IPS-20b (cell line): ENCODE measurements at regions not wholly inside any gene's neighbourhood (a gene's known extent, or its start where the extent isn't known, plus 50 kb on each side); places are given as distances from the start of the nearest gene placed in this dataset.
"Not testable (repeated sequence)": the region's sequence is repeated elsewhere in the genome, so short reads cannot be mapped to it uniquely, and the experiment has no call there.

Experiments used
- H3K27ac ChIP-seq: one replicate; pipeline ENCODE4 v1.5.1; 2013; ENCODE audit warnings: low read length
- H3K27me3 ChIP-seq: 2 replicates; pipeline ENCODE4 v1.6.1; 2013; ENCODE audit warnings: mild to moderate bottlenecking, low read length, inconsistent platforms; ENCODE audit not compliant: insufficient read depth
- H3K36me3 ChIP-seq: 2 replicates; pipeline ENCODE4 v1.6.1; 2013; ENCODE audit warnings: low read depth, mild to moderate bottlenecking, inconsistent platforms, low read length, moderate library complexity; ENCODE audit not compliant: insufficient read depth
- H3K4me1 ChIP-seq: 2 replicates; pipeline ENCODE4 v1.6.1; 2013; ENCODE audit warnings: mild to moderate bottlenecking, control low read depth, inconsistent platforms, low read length, moderate library complexity; ENCODE audit not compliant: insufficient read depth
- H3K4me3 ChIP-seq: 2 replicates; pipeline ENCODE4 v1.5.1; 2013; ENCODE audit warnings: mild to moderate bottlenecking, low read length, inconsistent platforms
- H3K9ac ChIP-seq: 2 replicates; pipeline ENCODE4 v1.6.1; 2013; ENCODE audit warnings: low read depth, mild to moderate bottlenecking, inconsistent platforms, low read length, moderate library complexity
- H3K9me3 ChIP-seq: 2 replicates; pipeline ENCODE4 v1.6.1; 2013; ENCODE audit warnings: mild to moderate bottlenecking, low read depth, low read length, inconsistent platforms; ENCODE audit not compliant: insufficient read depth

GRCh38 chr22:27250886-27251285 is 550.7 kb downstream of the MN1 start:
- Histone ChIP-seq H3K4me3 (no peak overlapping the region), H3K27ac (no peak overlapping the region), H3K27me3 (no peaks in the 10 kb centered on the region), H3K9ac (no peak overlapping the region), H3K9me3 (peaks cover 8% of the 10 kb centered on the region), H3K4me1 (no peaks in the 10 kb centered on the region; the same call in 1 of the 2 replicates), H3K36me3 (no peaks in the 10 kb centered on the region)

GRCh38 chr22:27251563-27251962 is 550.0 kb downstream of the MN1 start:
- Histone ChIP-seq H3K4me1 (no peaks in the 10 kb centered on the region; the same call in 1 of the 2 replicates), H3K27ac (no peak overlapping the region)

GRCh38 chr22:27252282-27253049 is 549.1 kb downstream of the MN1 start:
- Histone ChIP-seq H3K4me1 (no peaks in the 10 kb centered on the region; the same call in 1 of the 2 replicates), H3K9me3 (peaks cover 8% of the 10 kb centered on the region), H3K27me3 (no peaks in the 10 kb centered on the region), H3K36me3 (no peaks in the 10 kb centered on the region), H3K9ac (no peak overlapping the region), H3K4me3 (no peak overlapping the region), H3K27ac (no peak overlapping the region)

More at GRCh38 chr22:27251563-27251962, 550.0 kb downstream of the MN1 start:
- Histone ChIP-seq H3K9me3 (peaks cover 8% of the 10 kb centered on the region), H3K36me3 (no peaks in the 10 kb centered on the region), H3K4me3 (no peak overlapping the region), H3K9ac (no peak overlapping the region), H3K27me3 (no peaks in the 10 kb centered on the region)

GRCh38 chr22:27253108-27253902 is 548.3 kb downstream of the MN1 start:
- no peak overlapping the region for H3K9ac ChIP-seq
- peaks cover 8% of the 10 kb centered on the region for H3K9me3 ChIP-seq
- H3K27me3 ChIP-seq: no peaks in the 10 kb centered on the region
- no peak overlapping the region for H3K27ac ChIP-seq
- no peaks in the 10 kb centered on the region for H3K36me3 ChIP-seq
- H3K4me3 ChIP-seq: no peak overlapping the region
- H3K4me1 ChIP-seq: no peaks in the 10 kb centered on the region

GRCh38 chr22:27254063-27254462 is 547.5 kb downstream of the MN1 start:
- H3K27ac ChIP-seq, H3K9me3 ChIP-seq, H3K9ac ChIP-seq, H3K4me3 ChIP-seq, H3K36me3 ChIP-seq, H3K4me1 ChIP-seq, H3K27me3 ChIP-seq: not testable (repeated sequence)

GRCh38 chr22:27255580-27255979 is 546.0 kb downstream of the MN1 start:
- no peak overlapping the region for H3K27ac ChIP-seq
- H3K36me3 ChIP-seq: no peaks in the 10 kb centered on the region
- peaks cover 9% of the 10 kb centered on the region; the same call in 1 of the 2 replicates for H3K4me1 ChIP-seq
- H3K9ac ChIP-seq: no peak overlapping the region
- no peaks in the 10 kb centered on the region for H3K27me3 ChIP-seq
- H3K9me3 ChIP-seq: peaks cover 8% of the 10 kb centered on the region
- no peak overlapping the region for H3K4me3 ChIP-seq

GRCh38 chr22:27257987-27258386 is 543.6 kb downstream of the MN1 start:
- Histone ChIP-seq H3K4me3 (no peak overlapping the region), H3K27me3 (no peaks in the 10 kb centered on the region), H3K36me3 (no peaks in the 10 kb centered on the region), H3K9me3 (peaks cover 8% of the 10 kb centered on the region), H3K4me1 (peaks cover 11% of the 10 kb centered on the region; the same call in 1 of the 2 replicates), H3K27ac (no peak overlapping the region), H3K9ac (no peak overlapping the region)

GRCh38 chr22:27258616-27259172 is 542.9 kb downstream of the MN1 start:
- Histone ChIP-seq H3K4me3 (no peak overlapping the region), H3K27ac (no peak overlapping the region), H3K4me1 (peaks cover 11% of the 10 kb centered on the region; the same call in 1 of the 2 replicates), H3K9ac (no peak overlapping the region), H3K27me3 (no peaks in the 10 kb centered on the region), H3K9me3 (peaks cover 8% of the 10 kb centered on the region), H3K36me3 (no peaks in the 10 kb centered on the region)

- no peak overlapping the region for H3K9ac ChIP-seq
- H3K27ac ChIP-seq: no peak overlapping the region
- H3K4me3 ChIP-seq: no peak overlapping the region
- no peaks in the 10 kb centered on the region for H3K27me3 ChIP-seq
- peaks cover 8% of the 10 kb centered on the region for H3K9me3 ChIP-seq
- no peaks in the 10 kb centered on the region for H3K36me3 ChIP-seq
- peaks cover 11% of the 10 kb centered on the region; the same call in 1 of the 2 replicates for H3K4me1 ChIP-seq
Measured at GRCh38 chr22:27259433-27259832, 542.1 kb downstream of the MN1 start.

GRCh38 chr22:27260087-27260698 is 541.4 kb downstream of the MN1 start:
- no peaks in the 10 kb centered on the region for H3K27me3 ChIP-seq
- no peak overlapping the region for H3K4me3 ChIP-seq
- peaks cover 11% of the 10 kb centered on the region; the same call in 1 of the 2 replicates for H3K4me1 ChIP-seq
- H3K9ac ChIP-seq: no peak overlapping the region
- H3K36me3 ChIP-seq: no peaks in the 10 kb centered on the region
- no peak overlapping the region for H3K27ac ChIP-seq
- H3K9me3 ChIP-seq: peaks cover 7% of the 10 kb centered on the region

GRCh38 chr22:27262361-27262760 is 539.2 kb downstream of the MN1 start:
- no peak overlapping the region for H3K4me3 ChIP-seq
- no peak overlapping the region for H3K9ac ChIP-seq
- no peaks in the 10 kb centered on the region for H3K36me3 ChIP-seq
- H3K27me3 ChIP-seq: no peaks in the 10 kb centered on the region
- H3K9me3 ChIP-seq: no peaks in the 10 kb centered on the region
- peaks cover 11% of the 10 kb centered on the region; the same call in 1 of the 2 replicates for H3K4me1 ChIP-seq
- H3K27ac ChIP-seq: no peak overlapping the region
